ENCODE measurements at regions not wholly inside any gene's neighbourhood (a gene's known extent, or its start where the extent isn't known, plus 50 kb on each side); places are given as distances from the start of the nearest gene placed in this dataset.

- TF ChIP-seq EP300 (conservative IDR thresholded peaks at IDR 0.05; ENCODE audit: poor library complexity, severe bottlenecking) (no peak), SMC3 (conservative IDR thresholded peaks at IDR 0.05; ENCODE audit: poor library complexity) (no peak), MXI1 (conservative IDR thresholded peaks at IDR 0.05; ENCODE audit: poor library complexity, severe bottlenecking) (no peak), POLR2AphosphoS5 (IDR thresholded peaks at IDR 0.05) (no peak), REST (IDR thresholded peaks at IDR 0.05; ENCODE audit: borderline replicate concordance) (no peak), RAD21 (conservative IDR thresholded peaks at IDR 0.05) (no peak), EZH2 (IDR thresholded peaks at IDR 0.05; ENCODE audit: borderline replicate concordance, insufficient read depth, low read length, poor library complexity, severe bottlenecking) (no peak), TAF1 (IDR thresholded peaks at IDR 0.05; ENCODE audit: low read depth) (no peak)
- TF ChIP-seq, protein P1, sequence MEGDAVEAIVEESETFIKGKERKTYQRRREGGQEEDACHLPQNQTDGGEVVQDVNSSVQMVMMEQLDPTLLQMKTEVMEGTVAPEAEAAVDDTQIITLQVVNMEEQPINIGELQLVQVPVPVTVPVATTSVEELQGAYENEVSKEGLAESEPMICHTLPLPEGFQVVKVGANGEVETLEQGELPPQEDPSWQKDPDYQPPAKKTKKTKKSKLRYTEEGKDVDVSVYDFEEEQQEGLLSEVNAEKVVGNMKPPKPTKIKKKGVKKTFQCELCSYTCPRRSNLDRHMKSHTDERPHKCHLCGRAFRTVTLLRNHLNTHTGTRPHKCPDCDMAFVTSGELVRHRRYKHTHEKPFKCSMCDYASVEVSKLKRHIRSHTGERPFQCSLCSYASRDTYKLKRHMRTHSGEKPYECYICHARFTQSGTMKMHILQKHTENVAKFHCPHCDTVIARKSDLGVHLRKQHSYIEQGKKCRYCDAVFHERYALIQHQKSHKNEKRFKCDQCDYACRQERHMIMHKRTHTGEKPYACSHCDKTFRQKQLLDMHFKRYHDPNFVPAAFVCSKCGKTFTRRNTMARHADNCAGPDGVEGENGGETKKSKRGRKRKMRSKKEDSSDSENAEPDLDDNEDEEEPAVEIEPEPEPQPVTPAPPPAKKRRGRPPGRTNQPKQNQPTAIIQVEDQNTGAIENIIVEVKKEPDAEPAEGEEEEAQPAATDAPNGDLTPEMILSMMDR (IDR thresholded peaks at IDR 0.05; ENCODE audit: poor library complexity, severe bottlenecking), result no peak
- Histone ChIP-seq H3K27ac (ENCODE audit: low read length) (no peak overlapping the region), H4K20me1 (ENCODE audit: insufficient read depth) (no peaks in the 10 kb centered on the region), H3K36me3 (ENCODE audit: insufficient read depth, low read length) (no peaks in the 10 kb centered on the region), H3K9me2 (ENCODE audit: insufficient read depth, low read length) (no peaks in the 10 kb centered on the region), H3K9me3 (ENCODE audit: low read length) (no peaks in the 10 kb centered on the region), H3K79me2 (replicated peaks; ENCODE audit: insufficient read depth, low read length) (no peaks in the 10 kb centered on the region), H3K27me3 (ENCODE audit: insufficient read depth, low read depth, low read length) (no peaks in the 10 kb centered on the region), H3F3A (ENCODE audit: insufficient read depth, low read length, poor library complexity, severe bottlenecking) (no peaks in the 10 kb centered on the region), H3K9ac (ENCODE audit: low read length) (no peak overlapping the region), H2AFZ (ENCODE audit: low read depth, low read length) (no peak overlapping the region), H3K4me3 (ENCODE audit: low read length) (no peak overlapping the region), H3K4me2 (ENCODE audit: low read length) (no peak overlapping the region)
Measured at GRCh38 chr20:10963717-10964266, 290.0 kb upstream of the JAG1 start.

GRCh38 chr20:10965936-10966470 is 292.2 kb upstream of the JAG1 start:
- Histone ChIP-seq H3K9ac (ENCODE audit: low read length) (no peak overlapping the region), H3K79me2 (replicated peaks; ENCODE audit: insufficient read depth, low read length) (no peaks in the 10 kb centered on the region), H3K36me3 (ENCODE audit: insufficient read depth, low read length) (no peaks in the 10 kb centered on the region), H3K4me3 (ENCODE audit: low read length) (no peak overlapping the region), H3F3A (ENCODE audit: insufficient read depth, low read length, poor library complexity, severe bottlenecking) (no peaks in the 10 kb centered on the region), H3K9me3 (ENCODE audit: low read length) (no peaks in the 10 kb centered on the region), H4K20me1 (ENCODE audit: insufficient read depth) (no peaks in the 10 kb centered on the region), H2AFZ (ENCODE audit: low read depth, low read length) (no peak overlapping the region), H3K27ac (ENCODE audit: low read length) (no peak overlapping the region), H3K9me2 (ENCODE audit: insufficient read depth, low read length) (no peaks in the 10 kb centered on the region), H3K27me3 (ENCODE audit: insufficient read depth, low read depth, low read length) (no peaks in the 10 kb centered on the region), H3K4me2 (ENCODE audit: low read length) (no peak overlapping the region)
- TF ChIP-seq, protein P1 (IDR thresholded peaks at IDR 0.05; ENCODE audit: poor library complexity, severe bottlenecking), result no peak
- no peak for TF ChIP-seq EP300 (conservative IDR thresholded peaks at IDR 0.05; ENCODE audit: poor library complexity, severe bottlenecking)

All from neural cell (in vitro differentiated cells).